ENCODE measurements at regions not wholly inside any gene's neighbourhood (a gene's known extent, or its start where the extent isn't known, plus 50 kb on each side); places are given as distances from the start of the nearest gene placed in this dataset.
A peak's percentile ranks its signal among the peaks of the same experiment; 100 is the strongest.

DNA sequence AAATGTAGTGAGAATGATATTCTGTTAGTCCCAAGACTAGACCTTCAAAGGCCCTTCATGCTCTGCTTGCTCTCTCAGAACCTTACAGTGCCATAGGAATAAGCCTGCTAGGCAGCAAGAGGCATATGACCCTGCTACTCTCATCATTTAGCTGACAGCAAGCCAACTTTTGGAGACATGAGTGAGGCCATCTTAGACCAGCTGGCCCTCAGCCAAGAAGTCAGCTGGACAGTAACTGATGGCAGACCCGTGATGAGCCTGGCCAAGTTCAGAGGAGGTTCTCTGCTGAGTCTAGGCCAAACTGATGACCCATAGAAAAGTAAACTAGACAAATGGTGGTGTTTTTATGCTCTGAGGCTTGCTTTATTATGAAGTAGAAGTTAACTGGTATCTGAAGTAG lies 82.6 kb downstream of the C18orf54 start:
- H3K27me3 ChIP-seq = no peaks in the 10 kb centered on the region
- WGBS, 4 donors = 25 to 45% (median 33%) methylated on average over 1 of the region's 1 CpG
- no peak for TF ChIP-seq POLR2A (IDR thresholded peaks at IDR 0.05)
- TF ChIP-seq, protein P1, sequence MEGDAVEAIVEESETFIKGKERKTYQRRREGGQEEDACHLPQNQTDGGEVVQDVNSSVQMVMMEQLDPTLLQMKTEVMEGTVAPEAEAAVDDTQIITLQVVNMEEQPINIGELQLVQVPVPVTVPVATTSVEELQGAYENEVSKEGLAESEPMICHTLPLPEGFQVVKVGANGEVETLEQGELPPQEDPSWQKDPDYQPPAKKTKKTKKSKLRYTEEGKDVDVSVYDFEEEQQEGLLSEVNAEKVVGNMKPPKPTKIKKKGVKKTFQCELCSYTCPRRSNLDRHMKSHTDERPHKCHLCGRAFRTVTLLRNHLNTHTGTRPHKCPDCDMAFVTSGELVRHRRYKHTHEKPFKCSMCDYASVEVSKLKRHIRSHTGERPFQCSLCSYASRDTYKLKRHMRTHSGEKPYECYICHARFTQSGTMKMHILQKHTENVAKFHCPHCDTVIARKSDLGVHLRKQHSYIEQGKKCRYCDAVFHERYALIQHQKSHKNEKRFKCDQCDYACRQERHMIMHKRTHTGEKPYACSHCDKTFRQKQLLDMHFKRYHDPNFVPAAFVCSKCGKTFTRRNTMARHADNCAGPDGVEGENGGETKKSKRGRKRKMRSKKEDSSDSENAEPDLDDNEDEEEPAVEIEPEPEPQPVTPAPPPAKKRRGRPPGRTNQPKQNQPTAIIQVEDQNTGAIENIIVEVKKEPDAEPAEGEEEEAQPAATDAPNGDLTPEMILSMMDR (IDR thresholded peaks at IDR 0.05) = no peak
- intact Hi-C loops (cut with DNase I) = loop anchor here (10.0 kb wide), 1 partner anchor 235 kb away; no protein-coding TSS in a partner anchor
- H3K4me1 ChIP-seq (replicated peaks in 1 of 2) = no peaks in the 10 kb centered on the region
- H3K36me3 ChIP-seq (replicated peaks in 1 of 2) = no peaks in the 10 kb centered on the region
- no peak for DNase-seq
- no peak overlapping the region for H3K27ac ChIP-seq
- no peak overlapping the region for H3K4me3 ChIP-seq
- no peaks in the 10 kb centered on the region for H3K9me3 ChIP-seq (replicated peaks in 1 of 3)

GRCh38 chr18:54444319-54444914 lies 86.7 kb downstream of the C18orf54 start:
- WGBS, 4 donors = 7 to 11% (median 9%) methylated on average over 7 of the region's 7 CpGs
- no peaks in the 10 kb centered on the region for H3K27me3 ChIP-seq
- peak; percentile 23 to 64 (median 46) for DNase-seq
- H3K27ac ChIP-seq = no peak overlapping the region
- H3K4me3 ChIP-seq = no peak overlapping the region
- no peaks in the 10 kb centered on the region for H3K4me1 ChIP-seq (replicated peaks in 1 of 2)
- intact Hi-C loops (cut with DNase I) = loop anchor here (10.0 kb wide), 1 partner anchor 230 kb away; no protein-coding TSS in a partner anchor
- TF ChIP-seq, protein P1 (IDR thresholded peaks at IDR 0.05) = peak; percentile 18 to 63 (median 54)
- TF ChIP-seq POLR2A (IDR thresholded peaks at IDR 0.05) = no peak
- no peaks in the 10 kb centered on the region for H3K36me3 ChIP-seq (replicated peaks in 1 of 2)
- H3K9me3 ChIP-seq (replicated peaks in 1 of 3) = no peaks in the 10 kb centered on the region

DNA sequence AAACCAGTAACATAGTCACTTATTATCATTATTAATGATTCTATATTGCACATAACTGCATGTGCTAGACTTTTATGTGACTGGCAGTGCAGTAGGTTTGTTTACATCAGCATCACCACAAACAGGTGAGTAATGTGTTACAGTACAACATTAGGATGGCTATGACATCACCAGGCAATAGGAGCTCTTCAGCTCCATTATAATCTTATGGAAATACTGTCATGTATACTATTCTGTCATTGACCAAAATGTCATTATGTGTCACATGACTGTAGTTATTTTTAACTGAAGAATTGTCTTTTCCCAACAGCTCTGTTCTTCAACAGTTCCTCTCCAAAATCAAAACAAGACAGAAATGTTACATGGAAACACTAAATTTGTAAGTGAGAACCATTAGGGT lies 96.3 kb downstream of the C18orf54 start:
- no peaks in the 10 kb centered on the region for H3K9me3 ChIP-seq (replicated peaks in 1 of 3)
- H3K27ac ChIP-seq = no peak overlapping the region
- no peak overlapping the region for H3K4me3 ChIP-seq
- H3K27me3 ChIP-seq = no peaks in the 10 kb centered on the region
- intact Hi-C loops (cut with DNase I) = no loop called here
- DNase-seq = no peak
- H3K36me3 ChIP-seq (replicated peaks in 1 of 2) = no peaks in the 10 kb centered on the region
- TF ChIP-seq, protein P1 (IDR thresholded peaks at IDR 0.05) = no peak
- TF ChIP-seq POLR2A (IDR thresholded peaks at IDR 0.05) = no peak
- no peaks in the 10 kb centered on the region for H3K4me1 ChIP-seq (replicated peaks in 1 of 2)

GRCh38 chr18:54465502-54465901 lies 107.8 kb downstream of the C18orf54 start:
- 52 to 77% (median 66%) methylated on average over 2 of the region's 2 CpGs for WGBS, 4 donors

More at GRCh38 chr18:54465502-54465901, 107.8 kb downstream of the C18orf54 start:
- Histone ChIP-seq H3K36me3 (replicated peaks in 1 of 2) (no peaks in the 10 kb centered on the region), H3K27ac (no peak overlapping the region), H3K9me3 (replicated peaks in 1 of 3) (no peaks in the 10 kb centered on the region), H3K27me3 (peaks cover 4% of the 10 kb centered on the region), H3K4me1 (replicated peaks in 1 of 2) (no peaks in the 10 kb centered on the region), H3K4me3 (no peak overlapping the region)
- intact Hi-C loops (cut with DNase I) = no loop called here
- TF ChIP-seq, protein P1 (IDR thresholded peaks at IDR 0.05) = no peak
- TF ChIP-seq POLR2A (IDR thresholded peaks at IDR 0.05) = no peak
- DNase-seq = no peak
